ENCODE measurements at regions not wholly inside any gene's neighbourhood (a gene's known extent, or its start where the extent isn't known, plus 50 kb on each side); places are given as distances from the start of the nearest gene placed in this dataset.

DNA sequence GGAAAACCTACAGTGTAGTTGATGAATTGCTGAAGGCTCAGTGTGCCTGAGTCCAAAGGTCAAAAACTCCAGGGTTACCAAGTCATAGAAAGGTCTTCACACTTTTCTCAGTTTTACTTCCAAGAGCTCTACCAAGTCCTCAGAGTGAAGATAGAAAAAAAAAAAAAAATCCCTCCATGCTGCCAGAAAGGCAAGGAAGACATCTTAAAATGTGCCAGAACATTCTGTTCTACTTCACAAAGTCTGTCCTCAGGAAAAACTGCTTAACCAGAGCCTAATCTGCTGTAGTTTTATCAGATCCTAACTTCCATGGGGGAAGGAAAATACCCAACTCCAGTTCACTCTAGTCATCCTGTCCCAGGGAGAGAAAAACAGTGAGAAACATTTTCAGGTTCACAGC, 175.6 kb upstream of the CDH11 start:
- TF ChIP-seq POLR2A (IDR thresholded peaks at IDR 0.05; ENCODE audit: low read depth), result no peak
- TF ChIP-seq, protein P1, sequence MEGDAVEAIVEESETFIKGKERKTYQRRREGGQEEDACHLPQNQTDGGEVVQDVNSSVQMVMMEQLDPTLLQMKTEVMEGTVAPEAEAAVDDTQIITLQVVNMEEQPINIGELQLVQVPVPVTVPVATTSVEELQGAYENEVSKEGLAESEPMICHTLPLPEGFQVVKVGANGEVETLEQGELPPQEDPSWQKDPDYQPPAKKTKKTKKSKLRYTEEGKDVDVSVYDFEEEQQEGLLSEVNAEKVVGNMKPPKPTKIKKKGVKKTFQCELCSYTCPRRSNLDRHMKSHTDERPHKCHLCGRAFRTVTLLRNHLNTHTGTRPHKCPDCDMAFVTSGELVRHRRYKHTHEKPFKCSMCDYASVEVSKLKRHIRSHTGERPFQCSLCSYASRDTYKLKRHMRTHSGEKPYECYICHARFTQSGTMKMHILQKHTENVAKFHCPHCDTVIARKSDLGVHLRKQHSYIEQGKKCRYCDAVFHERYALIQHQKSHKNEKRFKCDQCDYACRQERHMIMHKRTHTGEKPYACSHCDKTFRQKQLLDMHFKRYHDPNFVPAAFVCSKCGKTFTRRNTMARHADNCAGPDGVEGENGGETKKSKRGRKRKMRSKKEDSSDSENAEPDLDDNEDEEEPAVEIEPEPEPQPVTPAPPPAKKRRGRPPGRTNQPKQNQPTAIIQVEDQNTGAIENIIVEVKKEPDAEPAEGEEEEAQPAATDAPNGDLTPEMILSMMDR (IDR thresholded peaks at IDR 0.05), result no peak
